ENCODE measurements at regions not wholly inside any gene's neighbourhood (a gene's known extent, or its start where the extent isn't known, plus 50 kb on each side); places are given as distances from the start of the nearest gene placed in this dataset.
"Not testable (repeated sequence)": the region's sequence is repeated elsewhere in the genome, so short reads cannot be mapped to it uniquely, and the experiment has no call there.

GRCh38 chr9:101848485-101848919 lies 110.1 kb upstream of the GRIN3A start:
- DNase-seq (ENCODE audit: low spot score) = no peak
- in situ Hi-C loops (cut with MboI; ENCODE audit: low pct_unique_long_range_greater_than_20kb, low sequenced_read_pairs, unreplicated experiment) = no loop called here
- TF ChIP-seq CTCF (IDR thresholded peaks at IDR 0.05; ENCODE audit: extremely low read depth, insufficient read depth, missing control alignments) = no peak

GRCh38 chr9:101846161-101846560 lies 107.7 kb upstream of the GRIN3A start:
- no peak for DNase-seq (ENCODE audit: low spot score)
- TF ChIP-seq CTCF (IDR thresholded peaks at IDR 0.05; ENCODE audit: extremely low read depth, insufficient read depth, missing control alignments) = no peak
- in situ Hi-C loops (cut with MboI; ENCODE audit: low pct_unique_long_range_greater_than_20kb, low sequenced_read_pairs, unreplicated experiment) = no loop called here

- in situ Hi-C loops (cut with MboI; ENCODE audit: low pct_unique_long_range_greater_than_20kb, low sequenced_read_pairs, unreplicated experiment) = no loop called here
- DNase-seq (ENCODE audit: low spot score) = no peak
- no peak for TF ChIP-seq CTCF (IDR thresholded peaks at IDR 0.05; ENCODE audit: extremely low read depth, insufficient read depth, missing control alignments)
Measured at GRCh38 chr9:101840694-101841188, 102.3 kb upstream of the GRIN3A start.

- DNase-seq (ENCODE audit: low spot score); in situ Hi-C loops (cut with MboI; ENCODE audit: low pct_unique_long_range_greater_than_20kb, low sequenced_read_pairs, unreplicated experiment): not testable (repeated sequence)
Measured at GRCh38 chr9:101838988-101839387, 100.5 kb upstream of the GRIN3A start.

- TF ChIP-seq CTCF (IDR thresholded peaks at IDR 0.05; ENCODE audit: extremely low read depth, insufficient read depth, missing control alignments) = no peak
- DNase-seq (ENCODE audit: low spot score) = no peak
- in situ Hi-C loops (cut with MboI; ENCODE audit: low pct_unique_long_range_greater_than_20kb, low sequenced_read_pairs, unreplicated experiment) = no loop called here
Measured at GRCh38 chr9:101836021-101836420, 97.6 kb upstream of the GRIN3A start.

- in situ Hi-C loops (cut with MboI; ENCODE audit: low pct_unique_long_range_greater_than_20kb, low sequenced_read_pairs, unreplicated experiment) = no loop called here
- TF ChIP-seq CTCF (IDR thresholded peaks at IDR 0.05; ENCODE audit: extremely low read depth, insufficient read depth, missing control alignments) = no peak
- no peak for DNase-seq (ENCODE audit: low spot score)
Measured at GRCh38 chr9:101832486-101832885, 94.0 kb upstream of the GRIN3A start.

GRCh38 chr9:101821450-101821849 lies 83.0 kb upstream of the GRIN3A start:
- DNase-seq (ENCODE audit: low spot score); in situ Hi-C loops (cut with MboI; ENCODE audit: low pct_unique_long_range_greater_than_20kb, low sequenced_read_pairs, unreplicated experiment): not testable (repeated sequence)

GRCh38 chr9:101820983-101821382 lies 82.5 kb upstream of the GRIN3A start:
- in situ Hi-C loops (cut with MboI; ENCODE audit: low pct_unique_long_range_greater_than_20kb, low sequenced_read_pairs, unreplicated experiment); DNase-seq (ENCODE audit: low spot score): not testable (repeated sequence)

Data from GM13977 (cell line).